Kidney tubule cell (primary cell): ENCODE measurements at regions not wholly inside any gene's neighbourhood (a gene's known extent, or its start where the extent isn't known, plus 50 kb on each side); places are given as distances from the start of the nearest gene placed in this dataset.
"Not testable (repeated sequence)": the region's sequence is repeated elsewhere in the genome, so short reads cannot be mapped to it uniquely, and the experiment has no call there.

Experiments used
- DNase-seq: peaks from one replicate; pipeline ENCODE4 v3.0.0-alpha.2; 2018; ENCODE audit warnings: low spot score

DNA sequence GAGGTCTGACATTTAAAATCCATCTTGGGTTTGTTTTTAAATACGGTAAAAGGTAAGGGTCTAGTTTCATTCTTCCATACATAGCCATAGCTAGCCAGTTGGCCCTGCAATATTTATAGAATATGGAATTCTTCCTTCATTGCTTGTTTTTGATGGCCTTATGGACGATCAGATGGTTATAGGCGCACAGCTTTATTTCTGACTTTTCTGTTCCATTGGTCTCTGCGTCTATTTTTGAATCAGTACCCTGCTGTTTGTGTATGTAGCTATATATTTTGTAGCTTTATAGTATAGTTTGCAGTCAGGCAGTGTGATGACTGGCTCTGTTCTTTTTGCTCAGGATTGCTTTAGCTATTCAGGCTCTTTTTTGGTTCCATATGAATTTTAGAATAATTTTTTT, 366.8 kb upstream of the MIS18BP1 start:
- no peak for DNase-seq

DNA sequence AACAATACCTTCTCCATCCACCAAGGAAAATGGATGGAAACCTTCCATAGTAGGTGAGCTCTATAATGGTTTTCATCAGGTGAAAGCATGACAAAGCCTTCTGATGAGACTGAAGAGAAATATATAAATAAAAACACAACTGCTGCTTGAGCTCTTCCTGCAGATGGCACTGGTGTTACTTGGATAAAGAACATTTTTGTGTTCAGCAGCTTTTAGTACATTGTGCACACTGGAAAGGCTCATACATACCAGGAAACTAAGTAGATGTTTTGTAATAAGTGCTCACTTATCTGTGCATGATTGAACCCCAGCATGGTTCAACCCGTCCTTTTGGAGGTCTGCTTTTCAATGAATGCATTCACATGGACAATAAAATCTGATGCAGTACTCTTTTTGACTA, 357.3 kb upstream of the MIS18BP1 start:
- DNase-seq: peak; percentile 22

DNA sequence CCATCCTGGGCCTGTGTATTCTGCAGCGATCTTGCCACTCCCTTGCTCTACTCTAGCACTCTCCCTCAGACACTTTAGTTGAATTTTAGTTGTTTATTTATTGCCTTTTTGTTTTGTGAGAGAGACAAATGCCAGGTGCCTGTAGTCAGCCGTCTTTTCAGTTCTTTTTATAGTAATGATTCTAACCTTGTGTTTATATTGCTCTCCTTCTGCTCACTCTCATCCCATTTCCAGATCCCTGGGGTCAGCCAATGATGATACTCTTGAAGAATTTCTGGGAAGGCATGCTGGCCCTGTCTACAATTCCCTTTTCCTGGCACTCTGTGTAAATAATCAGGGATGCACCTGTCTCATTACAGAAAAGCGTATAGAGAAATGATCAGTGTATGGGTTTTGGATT, 334.1 kb upstream of the MIS18BP1 start:
- no peak for DNase-seq

DNA sequence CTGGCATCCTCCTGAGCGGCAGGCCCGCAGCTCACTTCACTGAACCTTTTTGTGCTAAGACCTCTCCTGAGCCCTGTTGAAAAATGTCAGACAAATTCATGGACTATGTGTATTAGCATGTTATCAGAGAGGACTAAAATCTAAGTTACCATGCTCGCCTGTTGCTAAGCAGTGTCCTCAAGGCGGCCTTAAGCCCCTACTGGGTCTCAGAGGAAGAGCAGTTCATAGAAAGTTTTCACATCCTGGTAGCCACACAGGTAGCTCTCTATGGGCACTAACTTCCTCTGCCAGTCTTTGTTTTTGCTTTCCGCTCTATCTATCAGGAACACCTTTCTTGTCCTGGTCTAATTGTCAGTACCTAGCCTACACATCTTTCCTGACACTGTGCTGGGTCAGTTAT, 306.6 kb upstream of the MIS18BP1 start:
- DNase-seq: no peak

DNA sequence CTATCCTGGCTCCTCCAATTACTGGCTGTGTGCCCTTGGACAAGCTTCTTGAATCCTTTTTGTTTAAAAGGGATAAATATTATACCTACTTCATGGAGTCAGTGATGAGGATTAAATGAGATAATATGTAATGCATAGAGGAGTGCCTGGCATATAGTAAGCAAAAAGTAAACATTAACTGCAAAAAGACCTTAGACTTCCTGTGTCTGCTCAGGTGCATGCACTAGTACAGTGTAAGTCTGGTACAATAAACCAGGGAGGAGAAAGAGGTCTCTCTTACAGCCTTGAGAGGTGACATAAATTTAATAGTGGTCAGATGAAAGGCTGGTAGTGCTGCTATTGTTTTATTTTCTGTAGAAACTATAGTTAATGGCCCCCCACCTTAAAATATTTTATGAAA, 305.2 kb upstream of the MIS18BP1 start:
- DNase-seq: no peak

DNA sequence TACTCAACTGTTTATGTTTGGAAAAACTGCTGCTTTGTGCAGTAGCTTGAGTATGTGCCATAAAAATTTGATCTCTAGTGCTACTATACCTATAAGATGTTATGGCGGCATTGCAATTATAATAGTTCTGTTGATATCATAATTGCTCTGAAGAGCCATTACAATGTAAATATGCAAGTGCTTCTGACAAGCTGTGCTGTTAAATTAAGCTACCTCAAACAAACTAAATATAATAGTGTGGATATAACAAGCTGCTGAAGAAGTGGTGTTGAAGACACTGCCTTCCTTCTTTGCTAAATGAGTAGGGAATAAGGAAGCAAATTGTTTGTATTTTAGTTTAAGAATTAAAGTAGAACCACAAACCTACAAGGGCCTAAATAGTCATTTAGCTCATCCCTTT, 301.0 kb upstream of the MIS18BP1 start:
- no peak for DNase-seq

DNA sequence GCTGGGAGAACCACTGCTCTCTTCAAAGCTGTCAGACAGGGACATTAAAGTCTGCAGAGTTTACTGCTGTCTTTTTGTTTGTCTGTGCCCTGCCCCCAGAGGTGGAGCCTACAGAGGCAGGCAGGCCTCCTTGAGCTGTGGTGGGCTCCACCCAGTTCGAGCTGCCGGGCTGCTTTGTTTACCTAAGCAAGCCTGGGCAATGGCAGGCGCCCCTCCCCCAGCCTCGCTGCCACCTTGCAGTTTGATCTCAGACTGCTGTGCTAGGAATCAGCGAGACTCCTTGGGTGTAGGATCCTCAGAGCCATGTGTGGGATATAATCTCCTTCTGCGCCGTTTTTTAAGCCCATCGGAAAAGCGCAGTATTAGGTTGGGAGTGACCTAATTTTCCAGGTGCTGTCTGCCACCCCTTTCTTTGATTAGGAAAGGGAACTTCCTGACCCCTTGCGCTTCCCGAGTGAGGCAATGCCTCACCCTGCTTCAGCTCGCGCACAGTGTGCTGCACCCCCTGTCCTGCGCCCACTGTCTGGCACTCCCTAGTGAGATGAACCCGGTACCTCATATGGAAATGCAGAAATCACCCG, 298.3 kb upstream of the MIS18BP1 start:
- DNase-seq: not testable (repeated sequence)

DNA sequence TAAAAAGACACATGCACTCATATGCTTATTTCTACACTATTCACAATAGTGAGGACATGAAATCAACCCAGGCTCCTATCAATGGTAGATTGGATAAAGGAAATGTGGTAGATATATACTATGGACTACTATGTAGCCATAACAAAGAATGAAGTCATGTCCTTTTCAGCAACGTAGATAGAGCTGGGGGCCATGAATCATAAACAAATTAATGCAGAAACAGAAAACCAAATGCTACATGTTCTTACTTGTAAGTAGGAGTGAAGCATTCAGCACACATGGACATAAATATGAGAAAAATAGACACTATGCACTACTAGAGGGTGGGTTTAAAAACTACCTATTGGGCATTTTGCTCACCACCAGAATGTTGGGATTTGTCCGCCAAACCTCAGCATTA, 278.0 kb upstream of the MIS18BP1 start:
- no peak for DNase-seq

DNA sequence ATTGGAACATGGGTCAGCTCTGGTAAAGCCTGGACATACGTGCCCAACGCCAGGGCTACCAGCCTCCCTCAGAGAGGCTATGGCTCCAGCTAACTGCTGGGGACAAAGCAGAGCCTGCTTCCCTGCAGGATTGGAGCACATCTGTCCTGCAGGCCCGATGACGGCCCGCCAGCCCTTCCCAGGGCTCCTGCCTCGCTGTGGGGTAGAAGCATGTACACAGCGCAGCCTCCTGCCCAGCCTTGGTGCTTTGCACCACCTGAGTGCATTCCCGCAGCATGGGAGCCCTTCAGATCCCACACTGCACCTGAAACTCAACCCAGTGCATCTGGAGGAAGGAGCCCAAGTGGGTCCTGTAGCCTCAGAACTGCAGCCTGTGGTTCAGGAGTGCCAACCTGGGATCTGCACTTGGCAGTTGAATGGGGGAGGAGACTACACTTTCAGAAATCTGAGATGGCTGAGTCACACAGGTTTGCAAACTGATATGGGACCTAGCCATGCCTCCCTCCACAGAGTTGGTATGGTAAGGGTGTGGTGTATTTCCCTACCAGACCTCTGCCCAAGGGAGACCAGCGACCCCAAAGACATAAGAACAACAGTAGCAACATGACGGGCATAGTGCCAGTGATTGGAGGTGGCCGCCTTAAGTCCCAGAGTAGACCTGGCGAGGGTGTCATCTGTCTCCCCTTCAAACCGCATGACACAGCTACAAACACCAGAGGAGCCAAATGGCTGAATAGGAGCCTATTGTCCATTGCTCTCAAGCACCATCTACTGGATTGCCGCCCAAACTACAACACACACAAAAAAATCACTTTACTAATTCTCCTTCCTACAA, 273.9 kb upstream of the MIS18BP1 start:
- peak; percentile 43 for DNase-seq

DNA sequence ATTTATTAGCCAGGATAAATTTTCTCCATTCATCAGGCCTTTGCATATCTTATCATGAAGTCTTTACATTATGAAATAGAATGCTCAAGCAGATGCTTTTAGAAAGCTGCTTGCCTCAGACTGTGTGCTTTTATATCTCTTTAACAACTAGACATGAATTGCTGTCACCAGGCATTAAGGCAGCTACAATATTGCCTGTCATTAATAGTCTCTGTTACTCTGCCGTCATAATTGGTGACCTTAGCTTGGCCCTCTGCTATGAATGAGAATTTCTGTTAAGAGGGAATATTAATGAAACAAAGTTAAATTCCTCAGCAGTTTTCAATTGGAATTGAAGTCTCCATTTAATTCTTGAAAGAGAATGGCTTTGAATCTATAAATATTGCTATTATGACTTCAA, 266.8 kb upstream of the MIS18BP1 start:
- no peak for DNase-seq

DNA sequence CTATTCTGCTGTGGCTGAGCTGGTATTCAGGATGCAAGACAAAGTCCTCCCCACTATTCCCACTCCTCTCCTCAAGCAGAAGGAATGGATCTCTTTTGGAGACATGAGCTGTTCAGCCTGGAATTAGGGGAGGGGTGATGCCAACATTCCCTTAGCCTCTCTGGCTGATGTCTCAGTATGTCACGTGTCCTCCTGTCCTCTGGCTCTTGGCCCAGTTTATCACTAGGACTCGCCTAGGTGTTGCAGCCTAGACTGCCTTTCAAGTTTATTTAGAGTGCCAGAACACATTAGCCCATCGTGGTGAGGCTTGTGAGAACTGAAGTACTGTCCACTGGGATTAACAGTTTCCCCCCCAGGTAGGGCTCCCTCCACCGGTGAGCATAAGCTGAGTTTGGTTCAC, 239.9 kb upstream of the MIS18BP1 start:
- DNase-seq: no peak

DNA sequence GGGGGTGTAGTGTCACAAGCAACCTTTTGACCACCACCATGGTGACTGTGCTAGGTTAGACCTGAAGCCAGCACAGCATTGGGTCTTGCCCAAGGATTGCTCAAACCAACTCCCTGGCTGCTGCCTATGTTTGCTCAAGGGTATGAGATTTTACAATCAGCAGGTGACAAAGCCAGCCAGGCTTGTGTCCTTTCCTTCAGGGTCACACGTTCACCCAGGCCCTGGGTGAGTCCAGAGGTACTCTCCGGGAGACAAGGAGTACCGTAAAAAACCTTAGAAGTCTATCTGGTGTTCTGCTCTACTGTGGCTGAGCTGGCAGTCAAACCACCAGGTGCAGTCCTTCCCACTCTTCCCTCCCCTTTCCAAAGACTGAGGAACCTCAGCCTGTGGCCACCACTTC, 238.9 kb upstream of the MIS18BP1 start:
- no peak for DNase-seq

DNA sequence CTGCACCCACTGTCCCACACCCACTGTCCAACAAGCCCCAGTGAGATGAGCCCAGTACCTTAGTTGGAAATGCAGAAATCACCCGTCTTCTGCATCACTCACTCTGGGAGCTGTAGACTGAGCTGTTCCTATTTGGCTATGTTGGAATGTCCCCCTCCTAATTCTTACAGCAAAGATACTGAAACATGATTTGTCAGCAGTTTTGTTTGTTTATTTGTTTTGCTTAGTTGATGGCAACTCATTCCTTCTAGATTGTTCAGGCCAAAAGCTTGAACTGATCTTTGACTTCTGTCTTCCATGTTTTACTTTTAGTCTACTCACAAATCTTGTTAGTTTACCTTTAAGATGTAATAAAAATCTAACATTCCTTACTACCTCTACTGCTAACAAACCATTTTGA, 233.6 kb upstream of the MIS18BP1 start:
- DNase-seq: no peak

DNA sequence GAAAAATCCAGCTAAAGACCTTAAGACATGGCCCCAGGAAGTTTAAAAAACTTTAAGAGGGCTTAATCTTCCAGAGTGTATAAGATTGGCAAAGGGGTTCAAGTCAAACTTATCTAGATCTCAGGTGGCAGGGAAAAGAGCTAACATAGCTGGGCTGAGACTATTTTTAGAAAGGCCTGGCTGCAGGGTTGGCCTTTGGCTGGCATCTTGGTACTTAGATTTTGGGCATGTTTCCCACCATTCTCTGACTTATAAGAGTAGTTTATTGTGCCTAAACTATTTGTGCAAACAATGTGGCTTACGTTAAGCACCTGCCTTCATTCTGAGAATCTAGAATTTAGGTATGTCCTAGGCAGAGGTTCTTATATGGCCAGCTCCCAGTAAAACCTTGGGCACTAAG, 214.0 kb upstream of the MIS18BP1 start:
- DNase-seq: no peak

DNA sequence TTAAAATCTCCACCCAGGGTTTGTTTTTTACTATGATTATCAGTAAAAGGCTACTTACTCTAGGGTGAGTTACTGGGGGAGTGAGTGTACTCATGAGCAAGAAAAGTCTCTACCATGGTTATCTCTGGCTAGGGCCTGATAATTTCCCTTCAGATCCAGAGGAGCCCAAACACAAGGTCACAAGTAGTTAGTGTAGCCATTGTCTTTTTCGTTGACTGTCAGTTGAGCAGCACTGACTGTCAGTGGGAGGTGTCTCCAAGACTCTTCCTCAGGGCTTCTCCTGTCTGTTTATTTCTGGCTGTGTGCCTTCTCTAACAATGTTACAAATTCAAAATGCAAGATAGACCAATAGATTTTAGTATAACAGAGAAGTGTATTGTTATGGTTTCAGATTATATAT, 181.2 kb upstream of the MIS18BP1 start:
- no peak for DNase-seq

DNA sequence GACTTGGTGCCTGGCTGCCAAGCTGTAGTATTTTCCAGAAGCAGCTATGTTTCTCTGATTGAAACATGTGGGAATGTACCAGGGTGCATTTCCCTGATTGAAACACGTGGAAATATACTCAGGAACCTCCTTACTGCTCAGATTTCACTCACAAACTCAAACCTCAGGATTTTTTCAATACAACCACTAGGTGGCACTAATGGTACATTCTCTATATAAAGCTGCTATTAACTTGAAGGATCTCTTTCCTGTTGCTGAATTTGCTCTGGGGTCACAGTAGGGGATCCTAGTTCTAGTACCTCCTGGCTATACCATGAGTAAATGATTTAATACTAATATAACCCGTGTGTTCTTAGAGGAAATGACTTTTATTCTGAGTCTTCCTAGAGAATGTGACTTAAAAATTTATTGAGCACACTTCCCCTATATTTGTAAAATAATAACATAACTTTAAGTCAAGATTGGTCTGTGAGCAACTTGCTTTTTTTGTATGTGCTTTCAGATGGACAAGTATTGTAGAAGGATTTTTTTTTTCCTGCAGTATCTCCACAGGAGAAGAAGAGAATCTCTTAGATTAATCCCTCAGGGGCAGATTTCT, 173.8 kb upstream of the MIS18BP1 start:
- DNase-seq: peak; percentile 64

DNA sequence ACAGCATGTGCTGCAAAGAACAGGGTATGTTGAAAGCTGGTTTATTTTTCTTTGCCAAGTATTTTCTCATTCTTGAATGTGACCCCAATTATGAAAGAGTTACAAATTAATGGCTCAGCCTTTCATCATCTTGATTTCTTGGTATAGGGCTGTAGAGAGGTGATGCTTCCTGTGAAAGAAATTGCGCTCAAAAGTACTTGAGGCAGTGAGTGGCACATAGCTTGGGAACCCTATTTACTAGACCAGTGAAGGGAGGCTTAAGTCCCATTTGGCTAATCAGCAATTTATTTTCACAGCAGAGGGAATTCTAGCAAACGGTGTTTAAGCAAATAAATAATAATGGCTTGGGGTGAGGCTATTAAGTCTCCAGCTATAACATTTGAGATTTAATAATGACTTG, 153.9 kb upstream of the MIS18BP1 start:
- no peak for DNase-seq

DNA sequence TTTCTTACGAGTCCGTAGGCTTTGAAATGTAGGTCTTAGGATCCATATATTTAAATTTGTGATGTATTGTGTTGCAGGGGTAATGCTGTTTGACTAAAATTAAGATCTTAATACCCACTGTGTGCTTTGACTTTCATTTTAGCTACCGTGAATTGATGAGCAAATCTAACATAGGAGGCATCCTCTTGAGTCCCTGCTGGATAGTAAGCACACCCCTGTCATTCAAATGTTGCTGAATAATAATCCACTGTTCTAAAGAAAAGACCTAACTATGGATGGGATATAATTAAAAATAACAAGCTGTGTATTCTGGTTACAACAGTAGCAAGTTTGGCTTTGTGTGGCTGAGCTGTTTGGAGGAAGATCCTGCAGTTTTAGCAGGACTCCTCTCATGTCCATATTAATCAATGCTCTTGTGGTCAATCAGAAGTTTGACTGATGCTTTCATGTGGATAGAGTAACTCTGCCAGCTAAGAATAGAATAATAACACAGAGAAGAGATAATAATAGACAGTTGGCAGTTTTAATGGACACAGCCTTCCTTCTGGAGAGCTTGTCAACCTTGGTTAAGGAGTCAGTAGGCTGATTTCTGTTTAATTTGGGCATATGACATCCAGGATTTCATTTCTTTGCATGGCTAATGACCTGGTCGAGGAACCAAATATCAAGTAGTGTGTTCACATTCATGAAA, 148.1 kb upstream of the MIS18BP1 start:
- DNase-seq: no peak

DNA sequence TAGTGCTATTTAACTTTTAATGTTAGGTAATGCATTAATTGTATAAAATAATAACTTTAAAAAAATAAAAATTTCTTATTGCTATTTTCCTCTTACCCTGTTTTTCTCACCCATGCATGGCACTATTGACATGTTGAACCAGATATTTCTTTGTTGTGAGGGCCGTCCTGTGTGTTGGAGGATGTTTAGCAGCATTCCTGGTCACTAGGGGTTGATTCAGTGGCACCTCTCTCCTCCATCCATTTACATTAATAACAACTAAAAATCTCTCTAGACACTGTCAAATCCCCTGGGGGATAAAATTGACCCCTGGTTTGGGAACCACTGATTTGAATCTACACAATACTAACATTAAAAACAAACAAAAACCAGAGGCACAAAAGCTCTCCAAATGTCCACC, 147.5 kb upstream of the MIS18BP1 start:
- DNase-seq: no peak

DNA sequence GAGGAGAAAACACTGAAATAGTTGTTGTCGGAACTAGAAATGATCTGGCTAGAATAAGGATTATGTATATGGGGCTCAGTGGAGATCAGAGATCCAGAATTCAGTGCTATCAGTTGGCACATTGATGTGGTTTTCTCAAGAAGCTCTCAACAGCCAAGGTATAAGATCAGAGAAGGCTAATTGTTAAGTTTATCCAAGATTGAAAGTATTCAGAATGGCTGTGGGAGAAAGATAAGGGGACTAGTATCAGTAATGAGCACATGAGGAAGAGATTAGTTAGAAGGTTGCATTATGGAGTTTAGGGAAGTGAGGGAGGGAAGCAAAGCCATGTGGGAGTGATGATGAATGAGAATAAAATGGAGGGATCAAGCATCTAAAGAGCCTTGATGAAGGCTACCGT, 128.1 kb upstream of the MIS18BP1 start:
- DNase-seq: no peak

DNA sequence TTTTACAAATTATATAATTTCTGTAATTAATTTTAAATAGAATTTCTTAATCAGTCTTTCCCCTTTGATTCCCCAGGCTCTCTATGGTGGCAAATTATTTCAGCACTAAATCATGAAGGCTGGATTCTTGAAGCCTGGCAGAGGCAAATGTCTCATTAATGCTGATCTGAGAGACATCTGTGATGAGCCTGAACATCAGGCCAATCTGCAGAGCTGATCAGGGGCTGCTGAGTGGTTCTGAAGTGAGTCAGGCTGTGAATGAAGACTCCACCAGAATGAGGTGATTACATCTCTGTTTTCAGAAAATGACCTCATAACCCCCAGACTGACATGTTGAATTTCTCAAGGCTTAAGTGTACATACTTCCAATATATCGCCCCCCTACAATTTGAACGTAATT, 124.2 kb upstream of the MIS18BP1 start:
- peak; percentile 4 for DNase-seq

DNA sequence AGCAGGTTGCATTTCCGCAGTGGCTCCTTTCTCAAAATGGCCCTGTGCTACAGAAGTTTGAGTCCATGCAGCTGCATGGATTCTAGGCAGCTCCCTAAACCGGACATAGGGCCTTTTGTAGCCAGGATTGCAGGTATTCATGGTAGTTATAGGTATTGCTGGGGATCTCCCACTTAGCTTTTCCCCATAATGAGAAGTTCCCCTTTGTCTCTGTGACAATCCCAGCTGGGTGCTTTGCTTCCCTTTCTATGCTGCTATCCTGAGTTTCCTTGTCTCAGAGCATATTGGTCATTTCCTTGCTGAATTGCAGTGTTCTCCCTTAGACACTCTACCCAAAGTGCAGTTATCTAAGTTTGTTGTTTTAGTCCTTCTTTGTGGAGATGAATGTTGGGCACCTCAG, 120.9 kb upstream of the MIS18BP1 start:
- no peak for DNase-seq

DNA sequence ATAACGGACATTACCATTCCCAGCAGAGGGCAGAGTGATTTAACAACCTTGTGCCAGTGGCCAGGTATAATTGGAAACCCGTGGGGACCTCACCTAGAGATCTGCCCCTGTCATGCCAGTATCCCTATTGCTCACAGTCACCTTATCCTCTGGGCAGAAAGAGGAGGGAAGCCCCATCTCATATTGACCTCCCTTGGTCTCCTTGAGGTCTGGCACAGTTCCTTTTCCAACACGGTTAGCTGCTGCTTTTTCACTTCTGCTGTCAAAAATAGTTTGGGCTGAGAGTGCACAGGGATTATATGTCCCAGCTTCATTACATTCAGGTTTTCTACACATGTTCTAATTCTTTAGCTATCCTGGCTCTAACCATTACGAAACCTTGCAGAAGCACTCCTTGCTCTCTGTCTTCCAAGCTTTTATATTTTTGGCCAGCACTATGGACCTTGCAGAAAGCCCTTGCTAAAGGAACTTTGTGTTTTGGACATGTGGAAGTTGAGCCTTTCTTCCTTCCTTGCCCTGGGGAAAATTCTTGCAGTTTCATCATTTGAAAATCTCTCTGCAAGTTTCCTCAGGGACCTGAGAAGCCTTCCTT, 111.7 kb upstream of the MIS18BP1 start:
- DNase-seq: no peak
